Pancreas (tissue), 10 donors: ENCODE measurements at regions not wholly inside any gene's neighbourhood (a gene's known extent, or its start where the extent isn't known, plus 50 kb on each side); places are given as distances from the start of the nearest gene placed in this dataset.
A peak's percentile ranks its signal among the peaks of the same experiment; 100 is the strongest.
"Not testable (repeated sequence)": the region's sequence is repeated elsewhere in the genome, so short reads cannot be mapped to it uniquely, and the experiment has no call there.

ENCODE experiments used
- ATAC-seq, 4 donors: fragments of 200-7000 bp; cut with Tn5 transposase; one replicate each; pipeline versions ENCODE4 v1.8.0 to v1.9.1; 2020; ENCODE audit warnings: mild to moderate bottlenecking in 4 of 4, moderate library complexity in 4 of 4
- DNase-seq, 6 donors: peaks; one replicate each; pipeline ENCODE4 v3.0.0-alpha.2; 2020
- FAIRE-seq: peaks from 2 replicates; lab custom pipeline; 2012; peaks lifted over from hg19 to GRCh38; lab: Jason Lieb, UNC
- H3K27ac ChIP-seq, 4 donors: fragments of 200-600 bp; sonication (generic); 1 replicate in 3 of 4; 2 replicates in 1 of 4; pipeline versions ENCODE4 v1.5.0 to v1.8.0; 2020
- H3K27me3 ChIP-seq, 4 donors: fragments of 200-600 bp; one replicate each; pipeline ENCODE4 v1.8.0; 2021
- H3K36me3 ChIP-seq, 3 donors: fragments of 200-600 bp; sonication (generic) in 1 of 3; one replicate each; pipeline versions ENCODE4 v1.5.0 to v1.8.0; 2020 to 2021
- H3K4me1 ChIP-seq, 3 donors: fragments of 200-600 bp; one replicate each; pipeline ENCODE4 v1.8.0; 2021
- H3K4me3 ChIP-seq, 4 donors: fragments of 200-600 bp; sonication (generic) in 2 of 4; one replicate each; pipeline versions ENCODE4 v1.5.0 to v1.8.0; 2020 to 2021
- H3K9me3 ChIP-seq, 4 donors: fragments of 200-600 bp; one replicate each; pipeline ENCODE4 v1.8.0; 2021
- CTCF ChIP-seq, 4 donors: fragments of 200-600 bp; sonication (generic) in 3 of 4; IDR thresholded peaks; one replicate each; pipeline versions ENCODE4 v1.5.0 to v1.8.0; 2021; ENCODE audit warnings: antibody characterized with exemption in 4 of 4
- WGBS, 2 donors: extraction: QIAGEN DNeasy Blood & Tissue Kit; methylation state at CpG; one replicate each; pipeline ENCODE4 v1.1.7; 2013; 5-methylcytosine and 5-hydroxymethylcytosine counted together
- intact Hi-C, 3 donors: fragments of 100-400 bp; cut with DNase I; formaldehyde crosslinking; loops; one replicate each; pipeline versions ENCODE4 v1.11.1 to v1.14.2; 2022
- donor health status: healthy with polysubstance abuse.
- donor health status: DM: no; HTN: no; CAD: no; lungs with moderate emphysema.
- donor health status: DM: no; HTN: no; CAD: no.
- donor health status: control.
- donor health status: control.
- donor health status: Bipolar disorder and iron deficiency.
- donor health status: DM: yes; HTN: yes; CAD: no.
- donor health status: DM: no; HTN: no; CAD: no.
- donor health status: DM: no; HTN: no; CAD: no.
- donor health status: DM: yes; HTN: yes; CAD: no.

DNA sequence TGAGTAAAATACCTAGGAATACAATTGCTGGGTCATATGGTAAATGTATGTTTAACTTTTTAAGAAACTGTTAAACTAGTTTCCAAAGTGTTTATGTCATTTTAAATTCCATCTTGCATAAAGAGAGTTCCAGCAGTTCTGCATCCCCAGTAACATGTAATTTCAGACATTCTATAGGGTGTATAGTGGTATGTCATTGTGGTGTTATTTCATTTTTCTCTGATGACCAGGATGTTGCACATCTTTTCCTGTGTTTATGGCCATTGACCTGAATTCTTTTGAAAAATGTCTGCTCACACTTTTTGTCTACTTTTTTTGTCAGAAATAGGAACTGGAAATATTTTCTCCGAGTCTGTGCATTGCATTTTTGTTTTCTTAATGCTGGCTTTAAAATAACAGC, 128.9 kb downstream of the TMEM200A start:
- no peaks in the 10 kb centered on the region for H3K4me1 ChIP-seq
- H3K4me3 ChIP-seq, result no peak overlapping the region
- no peak for FAIRE-seq
- no peaks in the 10 kb centered on the region for H3K9me3 ChIP-seq
- intact Hi-C loops, result no loop called here
- no peak overlapping the region for H3K27ac ChIP-seq
- ATAC-seq, result no peak
- no peak for DNase-seq
- no peaks in the 10 kb centered on the region for H3K36me3 ChIP-seq
- no peak for TF ChIP-seq CTCF (IDR thresholded peaks at IDR 0.05)
- WGBS, 2 donors, result 43 to 49% methylated on average over 1 of the region's 1 CpG
- no peaks in the 10 kb centered on the region for H3K27me3 ChIP-seq

- Histone ChIP-seq H3K4me3 (no peak overlapping the region), H3K36me3 (no peaks in the 10 kb centered on the region), H3K9me3 (no peaks in the 10 kb centered on the region), H3K4me1 (no peaks in the 10 kb centered on the region), H3K27me3 (no peaks in the 10 kb centered on the region), H3K27ac (no peak overlapping the region)
- no peak for TF ChIP-seq CTCF (IDR thresholded peaks at IDR 0.05)
- DNase-seq (no peak), ATAC-seq (no peak), FAIRE-seq (no peak)
- intact Hi-C loops, result no loop called here
- WGBS, 2 donors, result 80 to 86% methylated on average over 6 of the region's 6 CpGs
Measured at GRCh38 chr6:130500693-130501092, 134.9 kb downstream of the TMEM200A start.

DNA sequence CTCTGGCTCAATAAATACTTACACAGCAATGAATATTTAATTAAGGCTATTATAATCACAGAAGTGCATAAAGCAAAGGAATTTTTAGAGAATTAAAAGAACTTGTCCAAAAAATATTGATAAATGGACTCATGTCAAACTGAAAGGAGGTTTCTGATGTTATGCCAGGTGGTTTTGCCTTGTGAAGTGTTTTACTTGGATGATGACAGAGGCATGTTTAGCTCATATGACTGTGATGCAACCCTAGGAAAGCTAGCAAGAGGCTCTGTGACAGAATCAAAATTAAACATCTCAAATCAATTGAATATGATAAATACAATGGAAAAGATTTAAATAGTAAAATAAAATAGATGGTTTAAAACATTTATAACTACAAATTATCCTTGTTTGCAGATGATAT, 137.3 kb downstream of the TMEM200A start:
- intact Hi-C loops, result no loop called here
- Histone ChIP-seq H3K36me3 (no peaks in the 10 kb centered on the region), H3K27me3 (no peaks in the 10 kb centered on the region), H3K9me3 (no peaks in the 10 kb centered on the region), H3K4me3 (no peak overlapping the region), H3K4me1 (no peaks in the 10 kb centered on the region), H3K27ac (no peak overlapping the region)
- no peak for TF ChIP-seq CTCF (IDR thresholded peaks at IDR 0.05)
- peak; percentile 29 for FAIRE-seq
- no peak for DNase-seq
- no peak for ATAC-seq

GRCh38 chr6:130505808-130506598, 140.2 kb downstream of the TMEM200A start:
- DNase-seq (no peak), ATAC-seq (no peak), FAIRE-seq (no peak)
- 37 to 50% methylated on average over 4 of the region's 4 CpGs for WGBS, 2 donors
- no peak overlapping the region for H3K27ac ChIP-seq
- no peaks in the 10 kb centered on the region for H3K9me3 ChIP-seq
- intact Hi-C loops, result no loop called here
- no peaks in the 10 kb centered on the region for H3K27me3 ChIP-seq
- H3K36me3 ChIP-seq, result no peaks in the 10 kb centered on the region
- H3K4me3 ChIP-seq, result no peak overlapping the region
- no peaks in the 10 kb centered on the region for H3K4me1 ChIP-seq
- no peak for TF ChIP-seq CTCF (IDR thresholded peaks at IDR 0.05)

GRCh38 chr6:130507005-130507665, 141.3 kb downstream of the TMEM200A start:
- WGBS, 2 donors, result 35 to 41% methylated on average over 5 of the region's 5 CpGs
- intact Hi-C loops, H3K4me3 ChIP-seq, H3K27ac ChIP-seq, H3K27me3 ChIP-seq, H3K36me3 ChIP-seq, H3K4me1 ChIP-seq, FAIRE-seq, DNase-seq, ATAC-seq, H3K9me3 ChIP-seq: not testable (repeated sequence)
